Kidney (tissue), 13 donors: ENCODE measurements at regions not wholly inside any gene's neighbourhood (a gene's known extent, or its start where the extent isn't known, plus 50 kb on each side); places are given as distances from the start of the nearest gene placed in this dataset.

ENCODE experiments used
- DNase-seq, 5 donors: peaks; one replicate each; pipeline ENCODE4 v3.0.0-alpha.2; 2013 to 2020
- FAIRE-seq: peaks from 2 replicates; lab custom pipeline; 2012; peaks lifted over from hg19 to GRCh38; lab: Jason Lieb, UNC
- H3K27ac ChIP-seq, 2 donors: one replicate each; pipeline ENCODE4 v1.7.0; 2013; ENCODE audit warnings: low read depth in 2 of 2, low read length in 2 of 2, inconsistent platforms in 1 of 2
- H3K27me3 ChIP-seq: one replicate; pipeline ENCODE4 v1.7.1; 2013; ENCODE audit warnings: low read length, inconsistent platforms; ENCODE audit not compliant: control insufficient read depth, insufficient read depth
- H3K36me3 ChIP-seq, 3 donors: one replicate each; pipeline versions ENCODE4 v1.7.0 to v1.7.1; 2013; ENCODE audit warnings: low read length in 3 of 3, control low read depth in 1 of 3, inconsistent platforms in 1 of 3; ENCODE audit not compliant: insufficient read depth in 3 of 3, control insufficient read depth in 2 of 3
- H3K4me1 ChIP-seq, 3 donors: one replicate each; pipeline versions ENCODE4 v1.7.0 to v1.7.1; 2013; ENCODE audit warnings: low read length in 3 of 3, inconsistent platforms in 1 of 3, low read depth in 1 of 3; ENCODE audit not compliant: control insufficient read depth in 2 of 3, insufficient read depth in 2 of 3
- H3K4me3 ChIP-seq, 3 donors: one replicate each; pipeline versions ENCODE4 v1.7.0 to v1.8.1; 2013; ENCODE audit warnings: low read length in 3 of 3, control low read depth in 1 of 3, inconsistent platforms in 1 of 3
- H3K9ac ChIP-seq, 3 donors: one replicate each; pipeline versions ENCODE4 v1.7.0 to v1.7.1; 2013; ENCODE audit warnings: low read length in 3 of 3, control low read depth in 1 of 3, inconsistent platforms in 1 of 3
- H3K9me3 ChIP-seq, 3 donors: one replicate each; pipeline versions ENCODE4 v1.7.0 to v1.7.1; 2013; ENCODE audit warnings: low read length in 3 of 3, control low read depth in 1 of 3, inconsistent platforms in 1 of 3; ENCODE audit not compliant: control insufficient read depth in 2 of 3, insufficient read depth in 1 of 3
- intact Hi-C: fragments of 100-400 bp; cut with DNase I; formaldehyde crosslinking; loops from one replicate; pipeline ENCODE4 v1.11.1; 2022
- TF ChIP-seq, protein P1 (sequence below): IDR thresholded peaks from 3 replicates; pipeline ENCODE4 v1.5.1; 2012; ENCODE audit warnings: mild to moderate bottlenecking, moderate library complexity, borderline replicate concordance; ENCODE audit not compliant: insufficient read depth; ENCODE audit errors: extremely low read depth
- donor health status: control.
- donor health status: control.
- donor health status: control.
- donor health status: control.
- donor health status: control.
- donor health status: DM: yes; HTN: yes; CAD: no.
- donor health status: Normal renal cell carcinoma (clear cell type).

DNA sequence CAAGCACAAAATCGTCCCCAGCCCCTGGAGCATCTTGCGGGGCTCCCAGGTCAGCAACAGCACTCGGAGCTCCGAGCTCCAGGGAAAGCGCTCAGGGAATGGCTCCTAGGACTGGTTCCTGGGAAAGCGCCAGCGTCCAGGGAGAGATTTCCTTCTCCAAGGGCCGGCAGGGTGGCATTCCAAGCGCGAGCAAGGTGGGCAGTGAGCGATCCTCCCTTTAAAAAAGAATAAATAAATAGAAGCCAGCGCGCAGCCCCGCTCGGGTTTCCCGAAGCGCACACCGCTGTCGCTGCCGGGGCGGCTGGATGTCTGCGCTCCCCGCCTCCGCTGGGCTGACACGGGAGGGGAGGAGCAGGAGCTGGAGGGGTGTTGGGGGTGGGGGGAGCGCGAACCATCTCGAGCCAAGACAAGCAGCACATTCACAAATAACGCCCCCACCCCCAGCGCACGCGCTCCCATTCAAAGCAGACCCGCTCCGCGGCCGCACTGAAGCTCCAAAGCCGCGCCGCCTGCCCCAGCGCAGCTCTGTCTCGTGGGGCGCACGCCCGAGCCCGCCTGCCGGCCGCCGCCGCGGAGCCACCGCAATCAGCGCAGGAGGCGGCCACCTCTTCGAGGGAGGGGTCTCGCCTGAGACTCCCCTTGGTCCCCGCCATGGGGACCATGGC, 327.4 kb downstream of the SH3GL2 start:
- DNase-seq (peak; percentile 48 to 86 (median 56)), FAIRE-seq (no peak)
- Histone ChIP-seq H3K4me1 (no peaks in the 10 kb centered on the region), H3K36me3 (no peaks in the 10 kb centered on the region), H3K4me3 (no peak overlapping the region), H3K27me3 (peaks cover 15% of the 10 kb centered on the region), H3K9me3 (no peaks in the 10 kb centered on the region), H3K27ac (no peak overlapping the region), H3K9ac (no peak overlapping the region)
- intact Hi-C loops, result no loop called here
- TF ChIP-seq, protein P1, sequence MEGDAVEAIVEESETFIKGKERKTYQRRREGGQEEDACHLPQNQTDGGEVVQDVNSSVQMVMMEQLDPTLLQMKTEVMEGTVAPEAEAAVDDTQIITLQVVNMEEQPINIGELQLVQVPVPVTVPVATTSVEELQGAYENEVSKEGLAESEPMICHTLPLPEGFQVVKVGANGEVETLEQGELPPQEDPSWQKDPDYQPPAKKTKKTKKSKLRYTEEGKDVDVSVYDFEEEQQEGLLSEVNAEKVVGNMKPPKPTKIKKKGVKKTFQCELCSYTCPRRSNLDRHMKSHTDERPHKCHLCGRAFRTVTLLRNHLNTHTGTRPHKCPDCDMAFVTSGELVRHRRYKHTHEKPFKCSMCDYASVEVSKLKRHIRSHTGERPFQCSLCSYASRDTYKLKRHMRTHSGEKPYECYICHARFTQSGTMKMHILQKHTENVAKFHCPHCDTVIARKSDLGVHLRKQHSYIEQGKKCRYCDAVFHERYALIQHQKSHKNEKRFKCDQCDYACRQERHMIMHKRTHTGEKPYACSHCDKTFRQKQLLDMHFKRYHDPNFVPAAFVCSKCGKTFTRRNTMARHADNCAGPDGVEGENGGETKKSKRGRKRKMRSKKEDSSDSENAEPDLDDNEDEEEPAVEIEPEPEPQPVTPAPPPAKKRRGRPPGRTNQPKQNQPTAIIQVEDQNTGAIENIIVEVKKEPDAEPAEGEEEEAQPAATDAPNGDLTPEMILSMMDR, result no peak

DNA sequence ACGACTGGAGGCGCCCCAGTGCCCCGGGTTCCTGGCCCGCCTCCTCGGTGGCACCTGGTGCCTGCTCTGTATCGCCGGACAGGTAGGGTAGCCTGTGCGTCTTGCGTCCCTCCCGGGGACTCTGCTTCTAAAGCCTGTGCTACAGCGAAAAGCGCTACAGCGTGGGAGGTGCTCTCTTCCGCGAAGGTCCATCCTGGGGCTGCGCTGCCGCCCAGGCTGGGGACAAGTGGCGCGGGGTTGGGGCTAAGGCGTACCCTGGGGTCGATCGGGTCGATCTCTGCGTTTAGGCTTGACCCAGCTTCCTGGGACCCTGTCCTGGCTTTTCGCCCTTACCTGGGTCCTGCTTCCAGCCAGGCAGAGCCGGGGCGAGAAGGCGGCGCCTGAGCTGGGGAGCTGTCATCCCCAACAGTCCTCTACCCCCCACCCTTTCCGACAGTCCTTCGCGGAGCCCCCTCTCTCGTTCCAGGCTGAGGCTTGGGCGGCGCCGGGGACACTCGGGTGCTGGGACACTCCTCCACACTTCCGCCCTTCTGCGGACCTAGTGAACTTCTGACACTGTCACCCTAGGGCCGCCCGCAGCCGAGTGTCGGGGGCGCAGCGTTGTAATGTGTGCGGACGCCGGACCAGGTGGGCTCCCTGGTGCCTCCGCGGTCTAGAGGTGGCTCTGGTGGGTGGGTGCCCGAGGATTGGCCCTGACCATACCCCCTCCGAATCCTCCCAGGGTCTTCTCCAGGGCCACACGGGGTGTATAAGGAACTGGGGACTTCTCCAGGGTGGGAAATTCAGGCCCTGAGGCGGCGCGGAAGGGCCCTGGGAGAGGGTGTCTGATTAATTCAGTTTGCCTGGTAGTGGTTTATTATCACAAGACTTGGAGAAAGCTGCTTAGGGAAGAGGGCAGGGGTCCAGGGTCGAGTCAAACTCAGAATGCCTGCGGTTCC, 328.2 kb downstream of the SH3GL2 start:
- FAIRE-seq (no peak), DNase-seq (peak; percentile 36 to 72 (median 50))
- H3K27ac ChIP-seq, result no peak overlapping the region
- H3K36me3 ChIP-seq, result no peaks in the 10 kb centered on the region
- TF ChIP-seq, protein P1, result no peak
- peak overlapping the region in 1 of 3 donors; percentile 7 for H3K4me3 ChIP-seq
- no peak overlapping the region for H3K9ac ChIP-seq
- H3K27me3 ChIP-seq, result peaks cover 15% of the 10 kb centered on the region
- intact Hi-C loops, result no loop called here
- H3K9me3 ChIP-seq, result no peaks in the 10 kb centered on the region
- H3K4me1 ChIP-seq, result no peaks in the 10 kb centered on the region

DNA sequence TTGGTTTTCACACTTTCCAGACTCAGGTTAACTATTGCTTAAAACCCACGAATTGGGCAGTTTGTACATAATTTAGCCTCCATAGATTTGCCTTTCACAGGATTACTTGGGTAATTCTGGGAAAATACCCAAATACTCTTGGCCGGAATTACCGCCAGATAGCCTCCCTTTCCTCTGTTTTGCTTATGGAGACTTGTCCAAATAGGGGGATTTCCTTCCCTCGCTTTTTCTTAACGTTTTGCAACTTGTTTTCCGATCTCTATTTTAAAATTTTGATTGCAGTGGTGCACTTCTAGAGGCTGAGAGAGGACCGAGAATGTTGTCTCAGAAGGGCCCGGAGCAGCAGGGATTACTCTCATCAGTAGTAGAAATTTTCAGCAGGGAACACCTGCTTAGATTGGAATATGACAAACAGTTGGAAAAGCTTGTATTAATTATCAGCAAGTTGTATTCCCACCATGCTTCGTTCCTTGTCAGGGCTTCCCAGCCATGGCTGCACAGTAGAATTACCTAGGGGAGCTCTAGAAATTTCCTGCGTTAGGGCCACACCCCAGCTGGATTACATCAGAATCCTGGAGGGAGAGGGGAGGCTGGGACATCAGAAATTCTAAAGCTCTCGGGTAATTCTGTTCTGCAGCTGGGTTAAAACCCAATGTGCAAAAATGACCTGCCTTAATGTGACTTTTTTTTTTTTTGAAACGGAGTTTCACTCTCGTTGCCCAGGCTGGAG, 329.1 kb downstream of the SH3GL2 start:
- H3K36me3 ChIP-seq, result no peaks in the 10 kb centered on the region
- H3K27ac ChIP-seq, result no peak overlapping the region
- peaks cover 15% of the 10 kb centered on the region for H3K27me3 ChIP-seq
- no peak overlapping the region for H3K9ac ChIP-seq
- no peak overlapping the region for H3K4me3 ChIP-seq
- TF ChIP-seq, protein P1, result no peak
- DNase-seq (no peak), FAIRE-seq (no peak)
- H3K9me3 ChIP-seq, result no peaks in the 10 kb centered on the region
- H3K4me1 ChIP-seq, result no peaks in the 10 kb centered on the region
- intact Hi-C loops, result no loop called here
